Stimulated activated naive CD8-positive, alpha-beta T cell treated with anti-CD3 and anti-CD28 coated beads, Interleukin-15, amount 100 ng/mL, for 72 hours (primary cell): ENCODE measurements at regions not wholly inside any gene's neighbourhood (a gene's known extent, or its start where the extent isn't known, plus 50 kb on each side); places are given as distances from the start of the nearest gene placed in this dataset.
"Not testable (repeated sequence)": the region's sequence is repeated elsewhere in the genome, so short reads cannot be mapped to it uniquely, and the experiment has no call there.

Experiments
- ATAC-seq: fragments of 150-1000 bp; cut with Tn5 transposase; 2 replicates; pipeline ENCODE4 v1.10.0; 2021; ENCODE audit warnings: mild to moderate bottlenecking, moderate library complexity
- DNase-seq, 2 donors: peaks; one replicate each; pipeline ENCODE4 v3.0.0; 2021 to 2022
- H3K27ac Mint-ChIP-seq, 2 donors: one replicate each; pipeline ENCODE4 v1.8.0; 2022; ENCODE audit warnings: mild to moderate bottlenecking in 2 of 2, mixed read lengths in 2 of 2, moderate library complexity in 2 of 2
- H3K27me3 Mint-ChIP-seq: one replicate; pipeline ENCODE4 v1.8.0; 2022; ENCODE audit warnings: mixed read lengths
- H3K4me1 Mint-ChIP-seq: one replicate; pipeline ENCODE4 v1.8.0; 2022; ENCODE audit warnings: mild to moderate bottlenecking, mixed read lengths
- H3K4me3 Mint-ChIP-seq, 2 donors: one replicate each; pipeline ENCODE4 v1.8.0; 2022; ENCODE audit warnings: mild to moderate bottlenecking in 2 of 2, mixed read lengths in 2 of 2, moderate library complexity in 1 of 2
- H3K9me3 Mint-ChIP-seq, 2 donors: one replicate each; pipeline ENCODE4 v1.8.0; 2022; ENCODE audit warnings: mixed read lengths in 2 of 2

GRCh38 chr3:31312400-31312799 lies 220.3 kb upstream of the STT3B start:
- no peak overlapping the region for H3K4me3 Mint-ChIP-seq
- no peak overlapping the region for H3K27ac Mint-ChIP-seq

GRCh38 chr3:31314258-31314657 lies 218.5 kb upstream of the STT3B start:
- ATAC-seq (no peak), DNase-seq (no peak)
- H3K9me3 Mint-ChIP-seq, result peaks cover 16 to 35% of the 10 kb centered on the region in 2 donors
- no peak overlapping the region for H3K27ac Mint-ChIP-seq
- no peak overlapping the region for H3K4me3 Mint-ChIP-seq
- no peaks in the 10 kb centered on the region for H3K27me3 Mint-ChIP-seq
- peaks cover 15% of the 10 kb centered on the region for H3K4me1 Mint-ChIP-seq

More at GRCh38 chr3:31312400-31312799, 220.3 kb upstream of the STT3B start:
- ATAC-seq (no peak), DNase-seq (no peak)
- Mint-ChIP-seq H3K27me3 (no peaks in the 10 kb centered on the region), H3K9me3 (peaks cover 20 to 41% of the 10 kb centered on the region in 2 donors), H3K4me1 (peaks cover 21% of the 10 kb centered on the region)

- H3K4me1 Mint-ChIP-seq, result no peaks in the 10 kb centered on the region
- no peak overlapping the region for H3K4me3 Mint-ChIP-seq
- H3K27me3 Mint-ChIP-seq, result no peaks in the 10 kb centered on the region
- peaks cover 20 to 39% of the 10 kb centered on the region in 2 donors for H3K9me3 Mint-ChIP-seq
- H3K27ac Mint-ChIP-seq, result peak overlapping the region in 1 of 2 donors; percentile 37
- ATAC-seq (no peak), DNase-seq (no peak)
These were observed 213.4 kb upstream of the STT3B start for GRCh38 chr3:31319332-31319731.

- ATAC-seq, result no peak
These were observed 211.1 kb upstream of the STT3B start for GRCh38 chr3:31321620-31322019.

GRCh38 chr3:31322460-31322859 lies 210.3 kb upstream of the STT3B start:
- Mint-ChIP-seq H3K4me1 (no peaks in the 10 kb centered on the region), H3K27me3 (no peaks in the 10 kb centered on the region), H3K9me3 (peaks cover 8 to 29% of the 10 kb centered on the region in 2 donors), H3K27ac (no peak overlapping the region), H3K4me3 (no peak overlapping the region)
- DNase-seq (no peak), ATAC-seq (no peak)

More at GRCh38 chr3:31321620-31322019, 211.1 kb upstream of the STT3B start:
- no peak overlapping the region for H3K27ac Mint-ChIP-seq
- no peaks in the 10 kb centered on the region for H3K27me3 Mint-ChIP-seq
- no peak overlapping the region for H3K4me3 Mint-ChIP-seq
- H3K9me3 Mint-ChIP-seq, result peaks cover 11 to 25% of the 10 kb centered on the region in 2 donors
- H3K4me1 Mint-ChIP-seq, result no peaks in the 10 kb centered on the region
- DNase-seq, result no peak

GRCh38 chr3:31327826-31328357 lies 204.8 kb upstream of the STT3B start:
- H3K4me3 Mint-ChIP-seq, ATAC-seq, H3K27me3 Mint-ChIP-seq, H3K27ac Mint-ChIP-seq, DNase-seq, H3K4me1 Mint-ChIP-seq: not testable (repeated sequence)
- H3K9me3 Mint-ChIP-seq, result peaks cover 9 to 34% of the 10 kb centered on the region in 2 donors

- no peak overlapping the region for H3K27ac Mint-ChIP-seq
- no peaks in the 10 kb centered on the region for H3K27me3 Mint-ChIP-seq
- H3K9me3 Mint-ChIP-seq, result peaks cover 8 to 29% of the 10 kb centered on the region in 2 donors
These were observed 201.4 kb upstream of the STT3B start for GRCh38 chr3:31331278-31331677.

GRCh38 chr3:31341130-31341529 lies 191.6 kb upstream of the STT3B start:
- Mint-ChIP-seq H3K4me1 (no peaks in the 10 kb centered on the region), H3K27me3 (no peaks in the 10 kb centered on the region), H3K9me3 (peaks cover 14 to 22% of the 10 kb centered on the region in 2 donors), H3K4me3 (no peak overlapping the region), H3K27ac (no peak overlapping the region)
- ATAC-seq (no peak), DNase-seq (no peak)

More at GRCh38 chr3:31331278-31331677, 201.4 kb upstream of the STT3B start:
- ATAC-seq (no peak), DNase-seq (no peak)
- H3K4me3 Mint-ChIP-seq, result no peak overlapping the region
- H3K4me1 Mint-ChIP-seq, result peaks cover 6% of the 10 kb centered on the region

- H3K9me3 Mint-ChIP-seq, result peaks cover 19 to 27% of the 10 kb centered on the region in 2 donors
- no peaks in the 10 kb centered on the region for H3K4me1 Mint-ChIP-seq
- ATAC-seq (no peak), DNase-seq (no peak)
- H3K27me3 Mint-ChIP-seq, result no peaks in the 10 kb centered on the region
- no peak overlapping the region for H3K27ac Mint-ChIP-seq
- H3K4me3 Mint-ChIP-seq, result no peak overlapping the region
These were observed 189.7 kb upstream of the STT3B start for GRCh38 chr3:31343075-31343474.

GRCh38 chr3:31345581-31345980 lies 187.1 kb upstream of the STT3B start:
- DNase-seq (no peak), ATAC-seq (no peak)
- H3K9me3 Mint-ChIP-seq, result peaks cover 20 to 27% of the 10 kb centered on the region in 2 donors
- no peak overlapping the region for H3K27ac Mint-ChIP-seq
- no peaks in the 10 kb centered on the region for H3K27me3 Mint-ChIP-seq
- H3K4me3 Mint-ChIP-seq, result no peak overlapping the region
- no peaks in the 10 kb centered on the region for H3K4me1 Mint-ChIP-seq

GRCh38 chr3:31346542-31346979 lies 186.2 kb upstream of the STT3B start:
- ATAC-seq, result no peak
- Mint-ChIP-seq H3K4me3 (no peak overlapping the region), H3K27ac (no peak overlapping the region), H3K4me1 (no peaks in the 10 kb centered on the region), H3K9me3 (peaks cover 20 to 27% of the 10 kb centered on the region in 2 donors), H3K27me3 (no peaks in the 10 kb centered on the region)
- no peak for DNase-seq

GRCh38 chr3:31349001-31349748 lies 183.6 kb upstream of the STT3B start:
- Mint-ChIP-seq H3K4me1 (no peaks in the 10 kb centered on the region), H3K27me3 (no peaks in the 10 kb centered on the region), H3K4me3 (no peak overlapping the region), H3K27ac (no peak overlapping the region), H3K9me3 (peaks cover 16 to 18% of the 10 kb centered on the region in 2 donors)
- ATAC-seq (no peak), DNase-seq (no peak)

- ATAC-seq, result no peak
- Mint-ChIP-seq H3K4me3 (no peak overlapping the region), H3K9me3 (peaks cover 18 to 21% of the 10 kb centered on the region in 2 donors), H3K4me1 (no peaks in the 10 kb centered on the region), H3K27me3 (no peaks in the 10 kb centered on the region), H3K27ac (no peak overlapping the region)
- no peak for DNase-seq
These were observed 182.4 kb upstream of the STT3B start for GRCh38 chr3:31350307-31350706.

- DNase-seq (no peak), ATAC-seq (no peak)
- Mint-ChIP-seq H3K27me3 (no peaks in the 10 kb centered on the region), H3K27ac (no peak overlapping the region), H3K4me3 (no peak overlapping the region), H3K4me1 (peaks cover 7% of the 10 kb centered on the region), H3K9me3 (peaks cover 17 to 19% of the 10 kb centered on the region in 2 donors)
These were observed 180.4 kb upstream of the STT3B start for GRCh38 chr3:31352331-31352730.

GRCh38 chr3:31353166-31353565 lies 179.6 kb upstream of the STT3B start:
- no peak overlapping the region for H3K27ac Mint-ChIP-seq
- ATAC-seq (no peak), DNase-seq (no peak)
- H3K27me3 Mint-ChIP-seq, result no peaks in the 10 kb centered on the region
- H3K9me3 Mint-ChIP-seq, result peaks cover 12 to 14% of the 10 kb centered on the region in 2 donors
- H3K4me1 Mint-ChIP-seq, result peaks cover 13% of the 10 kb centered on the region
- H3K4me3 Mint-ChIP-seq, result no peak overlapping the region

GRCh38 chr3:31354373-31354772 lies 178.4 kb upstream of the STT3B start:
- no peak for DNase-seq
- peaks cover 12 to 14% of the 10 kb centered on the region in 2 donors for H3K9me3 Mint-ChIP-seq
- no peak for ATAC-seq

More at GRCh38 chr3:31354373-31354772, 178.4 kb upstream of the STT3B start:
- peaks cover 13% of the 10 kb centered on the region for H3K4me1 Mint-ChIP-seq
- H3K4me3 Mint-ChIP-seq, result no peak overlapping the region
- no peaks in the 10 kb centered on the region for H3K27me3 Mint-ChIP-seq
- no peak overlapping the region for H3K27ac Mint-ChIP-seq
